ENCODE measurements at regions not wholly inside any gene's neighbourhood (a gene's known extent, or its start where the extent isn't known, plus 50 kb on each side); places are given as distances from the start of the nearest gene placed in this dataset.
"Not testable (repeated sequence)": the region's sequence is repeated elsewhere in the genome, so short reads cannot be mapped to it uniquely, and the experiment has no call there.

DNA sequence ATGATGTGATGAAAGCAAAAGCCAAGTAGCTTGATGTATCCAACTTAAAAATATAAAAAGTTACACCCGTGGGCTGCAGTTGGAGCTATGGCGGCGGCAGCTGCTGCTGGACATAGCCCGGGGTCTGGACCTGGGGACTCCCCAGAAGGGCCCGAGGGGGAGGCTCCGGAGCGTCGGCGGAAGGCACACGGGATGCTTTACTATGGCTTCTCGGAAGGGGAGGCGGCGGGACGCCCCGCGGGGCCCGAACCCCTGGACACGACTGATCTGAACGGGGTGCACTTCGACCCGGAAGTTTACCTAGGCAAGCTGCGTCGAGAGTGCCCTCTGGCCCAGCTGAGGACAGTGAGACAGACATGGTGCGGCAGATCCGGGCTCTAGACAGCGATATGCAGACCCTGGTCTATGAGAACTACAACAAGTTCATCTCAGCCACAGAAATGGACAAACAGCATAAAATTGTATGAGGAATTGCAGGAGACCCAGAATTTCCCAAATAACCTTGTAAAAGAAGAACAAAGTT, 109.5 kb upstream of the EEF2KMT start:
- no peak for DNase-seq (ENCODE audit: low read depth)

DNA sequence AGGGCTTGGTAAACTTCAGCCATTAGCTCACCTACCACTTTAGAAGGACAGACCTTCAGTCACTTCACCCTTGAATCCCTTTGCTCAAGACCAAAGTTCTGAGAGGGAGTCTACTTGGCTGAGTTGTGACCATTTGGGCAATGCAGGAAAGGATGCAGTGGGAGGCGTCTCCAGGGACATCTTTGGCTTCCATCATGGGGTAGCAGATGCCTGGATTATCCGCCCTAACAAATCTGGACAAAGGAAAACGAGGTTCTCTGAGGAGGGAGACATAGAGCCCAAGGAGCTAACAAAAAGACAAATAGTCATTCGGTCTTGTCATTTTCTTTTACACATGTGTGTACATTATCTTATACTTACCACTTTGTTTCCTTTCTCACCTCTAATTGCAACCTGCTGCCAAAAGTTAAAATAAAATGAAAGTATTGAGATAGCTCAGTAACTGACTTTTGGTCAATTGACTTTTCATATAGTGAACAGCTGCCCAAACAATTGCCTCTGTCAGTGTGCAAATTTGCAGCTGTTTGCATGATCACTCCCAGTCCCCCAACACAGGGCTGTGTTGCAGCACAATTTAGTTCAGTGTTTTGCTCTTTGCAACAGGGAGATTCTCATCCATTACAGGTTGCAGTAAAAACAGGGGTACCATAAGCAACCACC, 108.9 kb upstream of the EEF2KMT start:
- DNase-seq (ENCODE audit: low read depth): no peak

DNA sequence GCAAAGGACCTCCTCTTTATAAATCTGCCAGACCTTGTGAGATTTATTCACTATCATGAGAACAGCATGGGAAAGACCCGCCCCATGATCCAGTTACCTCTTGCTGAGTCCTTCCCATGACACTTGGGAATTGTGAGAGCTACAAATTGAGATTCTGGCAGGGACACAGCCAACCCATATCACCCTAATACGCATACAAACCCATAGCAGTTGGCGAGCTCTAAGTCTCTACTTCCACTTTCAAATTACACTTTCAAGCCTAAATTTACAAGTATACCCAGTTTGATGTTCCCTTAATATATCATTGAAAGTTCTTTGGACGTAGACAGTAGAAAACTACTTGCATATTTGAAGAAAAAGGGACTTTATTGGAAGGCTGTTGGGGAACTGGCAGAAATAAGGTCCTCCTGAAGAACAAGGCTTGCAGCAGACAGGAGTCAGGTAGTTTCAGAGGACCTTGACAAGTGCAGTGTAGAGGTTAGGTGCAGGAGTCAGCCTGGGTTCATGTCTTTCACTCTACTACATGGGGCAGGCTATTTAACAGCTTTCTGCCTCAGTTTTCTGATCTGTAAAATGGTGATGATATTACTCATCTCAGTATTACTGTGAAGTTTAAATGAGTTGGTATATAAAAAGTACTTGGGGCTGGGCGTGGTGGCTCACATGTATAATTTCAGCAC, 107.9 kb upstream of the EEF2KMT start:
- no peak for DNase-seq (ENCODE audit: low read depth)

DNA sequence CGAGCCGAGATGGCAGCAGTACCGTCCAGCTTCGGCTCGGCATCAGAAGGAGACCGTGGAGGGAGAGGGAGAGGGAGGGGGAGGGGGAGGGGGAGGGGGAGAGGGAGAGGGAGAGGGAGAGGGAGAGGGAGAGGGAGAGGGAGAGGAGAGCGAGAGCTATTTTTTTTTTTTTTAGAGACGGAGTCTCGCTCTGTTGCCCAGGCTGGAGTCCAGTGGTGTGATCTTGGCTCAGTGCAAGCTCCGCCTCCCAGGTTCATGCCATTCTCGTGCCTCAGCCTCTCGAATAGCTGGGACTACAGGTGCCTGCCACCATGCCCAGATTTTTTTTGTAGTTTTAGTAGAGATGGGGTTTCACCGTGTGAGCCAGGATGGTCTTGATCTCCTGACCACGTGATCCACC, 106.1 kb upstream of the EEF2KMT start:
- DNase-seq (ENCODE audit: low read depth): not testable (repeated sequence)

DNA sequence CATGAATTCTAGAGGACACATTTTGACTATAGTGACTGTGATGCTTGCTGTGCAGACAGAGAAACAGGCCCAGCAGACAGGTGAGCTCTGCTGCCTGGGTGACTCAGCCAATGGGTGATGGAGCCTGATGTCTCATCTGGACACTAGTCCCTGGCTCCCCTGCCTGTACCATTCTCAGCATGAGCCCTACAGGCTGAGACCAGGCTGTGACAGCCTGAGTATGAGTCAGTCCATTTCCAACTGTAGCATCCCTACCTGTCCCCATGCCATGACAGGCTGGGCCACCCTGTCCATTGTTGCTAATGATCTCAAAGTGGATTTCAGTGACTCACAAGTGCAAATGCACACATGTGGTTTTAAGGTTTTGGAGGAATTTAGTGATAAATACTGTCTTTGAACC, 102.5 kb upstream of the EEF2KMT start:
- DNase-seq (ENCODE audit: low read depth): no peak

DNA sequence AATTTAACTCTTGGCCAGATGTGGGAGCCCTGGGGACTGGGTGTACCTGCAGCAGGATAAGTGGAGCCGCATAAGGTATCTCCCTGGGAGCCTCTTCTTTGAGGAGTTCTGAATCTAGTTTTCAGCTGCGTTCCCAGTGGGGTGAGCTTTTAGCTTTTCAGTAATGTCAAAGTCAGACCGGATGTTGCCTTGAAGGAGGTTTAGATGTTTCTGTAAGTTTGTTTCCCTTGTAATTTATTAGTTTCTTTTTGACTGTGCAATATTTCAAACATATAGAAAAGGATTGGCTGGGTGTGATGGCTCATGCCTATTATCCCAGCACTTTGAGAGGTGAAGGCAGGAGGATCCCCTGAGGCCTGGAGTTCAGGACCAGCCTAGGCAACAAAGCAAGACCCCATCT, 98.6 kb upstream of the EEF2KMT start:
- no peak for DNase-seq (ENCODE audit: low read depth)

DNA sequence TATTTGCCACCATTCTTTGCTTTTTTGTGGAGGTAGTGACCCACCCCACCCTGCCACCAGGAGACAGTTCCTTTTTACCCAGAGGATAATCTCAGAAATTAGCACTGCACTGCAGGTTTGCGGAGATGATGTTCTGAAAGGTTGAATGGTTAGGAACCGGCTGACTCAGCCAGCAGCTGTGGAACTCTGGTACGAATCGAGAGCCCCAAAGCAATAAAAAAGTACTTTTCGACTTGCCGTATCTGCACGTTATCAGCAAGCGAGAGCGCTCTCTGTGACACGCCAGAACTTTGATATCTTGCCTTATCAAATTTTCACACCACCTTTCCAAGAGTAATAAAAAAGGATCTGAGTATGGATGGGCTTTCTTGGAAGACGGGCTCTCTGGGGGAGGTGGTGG, 96.3 kb upstream of the EEF2KMT start:
- DNase-seq (ENCODE audit: low read depth): no peak

DNA sequence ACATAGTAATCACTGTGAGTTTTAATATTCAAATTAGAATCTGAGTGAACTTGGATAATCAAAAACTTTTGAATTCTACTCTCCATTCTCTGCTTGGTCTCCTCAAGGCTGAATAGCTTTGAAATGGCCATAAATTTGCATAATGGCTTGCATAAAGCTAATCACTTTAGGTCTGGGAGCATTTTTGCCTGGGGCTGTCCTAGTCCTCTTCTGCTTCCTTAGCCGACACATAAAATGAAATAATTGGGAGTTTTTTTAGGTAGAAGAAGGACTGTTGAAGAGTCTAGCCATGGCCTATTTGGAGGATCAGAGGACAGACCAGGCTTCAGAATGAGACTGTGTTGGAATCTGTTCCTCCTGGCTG, 91.4 kb upstream of the EEF2KMT start:
- no peak for DNase-seq (ENCODE audit: low read depth)

DNA sequence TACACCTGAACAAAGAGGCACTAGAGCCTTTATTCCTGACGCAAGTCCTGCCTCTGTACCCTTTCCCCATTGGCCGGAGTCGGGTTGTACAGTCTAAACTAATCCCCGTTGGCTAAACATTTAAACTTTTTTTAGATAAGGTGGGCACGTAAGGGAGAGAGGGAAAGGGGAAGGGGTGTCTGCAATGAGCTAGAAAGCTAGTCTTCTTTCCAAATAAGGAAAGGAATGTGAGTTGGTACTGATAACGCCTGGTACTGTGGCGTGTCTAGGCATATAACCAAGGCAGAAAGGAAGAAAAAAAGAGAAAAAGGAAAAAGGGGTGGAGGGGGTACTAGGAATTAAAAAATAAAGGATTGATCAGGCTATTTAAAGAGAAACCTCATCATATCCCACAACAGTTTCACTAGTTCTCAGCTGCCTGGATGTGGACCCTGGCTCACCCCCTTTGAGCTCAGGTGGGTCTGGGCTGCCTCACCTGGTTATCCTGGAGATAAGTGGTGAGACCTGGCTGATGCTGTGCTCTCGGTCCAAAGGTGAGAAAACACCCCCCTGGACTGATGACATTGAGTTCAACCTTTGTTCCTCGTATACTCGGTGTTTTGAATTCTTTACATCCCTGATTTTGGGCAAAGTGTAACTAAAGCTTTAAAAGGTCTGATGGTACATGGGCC, 90.9 kb upstream of the EEF2KMT start:
- no peak for DNase-seq (ENCODE audit: low read depth)

DNA sequence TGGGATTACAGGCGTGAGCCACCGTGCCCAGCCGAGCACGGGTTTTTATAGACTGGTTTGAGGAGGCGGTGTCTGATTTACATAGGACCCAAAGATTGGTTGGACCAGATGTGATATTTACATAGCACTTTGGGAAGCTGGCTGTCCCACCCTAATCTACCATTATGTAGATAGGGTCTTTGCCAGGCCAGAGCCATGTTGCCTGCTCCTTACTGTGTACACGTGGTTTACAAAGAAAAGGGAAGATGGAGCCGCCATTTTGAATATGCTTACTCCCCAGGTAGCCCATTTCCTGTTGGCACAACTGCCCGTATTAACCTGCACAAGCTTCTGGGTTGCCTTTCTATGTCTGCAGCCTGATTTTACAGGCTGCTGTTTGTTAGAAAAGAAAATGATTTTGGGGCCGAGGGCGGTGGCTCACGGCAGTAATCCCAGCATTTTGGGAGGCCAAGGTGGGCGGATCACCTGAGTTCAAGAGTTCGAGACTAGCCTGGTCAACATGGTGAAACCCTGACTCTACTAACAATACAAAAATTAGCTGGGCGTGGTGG, 89.9 kb upstream of the EEF2KMT start:
- DNase-seq (ENCODE audit: low read depth): no peak

DNA sequence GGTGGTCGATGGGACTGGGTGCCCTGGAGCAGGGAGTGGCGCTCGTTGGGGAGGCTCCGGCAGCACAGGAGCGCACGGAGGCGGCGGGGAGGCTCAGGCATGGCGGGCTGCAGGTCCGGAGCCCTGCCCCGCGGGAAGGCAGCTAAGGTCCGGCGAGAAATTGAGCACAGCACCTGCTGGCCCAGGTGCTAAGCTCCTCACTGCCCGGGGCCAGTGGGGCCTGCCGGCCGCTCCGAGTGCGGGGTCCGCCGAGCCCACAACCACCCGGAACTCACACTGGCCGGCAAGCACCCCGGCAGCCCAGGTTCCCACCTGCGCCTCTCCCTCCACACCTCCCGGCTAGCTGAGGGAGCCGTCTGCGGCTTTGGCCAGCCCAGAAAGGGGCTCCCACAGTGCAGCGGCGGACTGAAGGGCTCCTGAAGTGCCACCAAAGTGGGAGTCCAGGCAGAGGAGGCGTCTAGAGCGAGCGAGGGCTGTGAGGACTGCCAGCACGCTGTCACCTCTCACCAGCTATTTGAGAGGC, 88.8 kb upstream of the EEF2KMT start:
- no peak for DNase-seq (ENCODE audit: low read depth)

DNA sequence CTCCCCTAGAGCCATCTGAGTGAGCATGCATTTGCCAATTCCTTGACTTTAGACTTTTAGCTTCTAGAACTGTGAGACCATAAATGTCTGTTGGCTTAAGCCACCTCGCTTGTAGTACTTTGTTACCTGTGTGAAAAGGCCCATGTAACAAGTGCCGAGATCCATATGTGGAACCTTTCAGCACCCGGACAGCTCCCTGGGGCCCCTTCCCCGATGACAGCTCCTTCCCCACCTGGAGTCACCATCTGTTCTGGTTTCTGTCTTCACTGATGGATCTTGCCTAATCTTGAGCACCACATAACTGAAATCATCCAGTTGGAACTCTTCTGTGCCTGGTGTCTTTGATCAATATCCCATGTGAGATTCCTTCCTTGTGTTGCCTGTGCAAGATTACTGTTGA, 78.9 kb upstream of the EEF2KMT start:
- no peak for DNase-seq (ENCODE audit: low read depth)

DNA sequence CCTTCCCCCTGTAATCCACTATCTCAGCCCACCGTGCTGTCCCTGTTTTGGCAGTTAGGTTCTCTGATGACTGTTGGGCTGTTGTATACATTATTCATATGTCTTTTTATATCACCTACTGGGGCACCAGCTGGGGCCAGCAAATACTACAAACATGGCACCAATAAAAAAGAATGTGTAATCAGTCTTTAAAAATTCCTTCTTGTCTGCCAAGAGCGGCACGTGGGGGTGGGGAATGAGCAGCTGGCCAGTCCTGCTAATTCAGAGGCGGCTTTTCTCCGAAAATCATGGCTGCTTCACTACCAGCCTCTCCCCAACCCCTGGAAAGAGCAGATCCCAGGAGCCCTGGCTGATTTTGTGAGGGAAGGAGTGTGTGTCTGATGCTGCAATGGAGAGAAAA, 77.7 kb upstream of the EEF2KMT start:
- DNase-seq (ENCODE audit: low read depth): no peak

DNA sequence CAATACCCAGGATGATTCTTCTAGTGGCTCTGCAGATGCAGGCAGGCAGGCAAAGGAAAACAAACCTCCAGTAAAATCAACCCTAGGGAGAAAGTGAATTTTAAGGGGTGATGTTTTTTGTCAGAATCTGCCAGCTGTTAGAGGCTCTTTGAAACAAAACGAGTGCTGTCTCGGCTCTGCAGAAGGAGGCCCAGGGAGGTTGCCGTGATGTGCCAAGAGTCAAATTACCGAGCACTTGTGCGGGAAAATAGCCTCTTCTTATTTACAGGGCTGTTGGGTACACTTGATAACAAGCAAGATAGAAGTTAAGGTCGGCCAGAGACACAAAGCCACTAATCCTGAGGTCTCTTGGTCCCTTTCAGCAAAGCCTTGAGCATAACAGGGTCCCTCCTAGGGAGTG, 68.9 kb upstream of the EEF2KMT start:
- no peak for DNase-seq (ENCODE audit: low read depth)

DNA sequence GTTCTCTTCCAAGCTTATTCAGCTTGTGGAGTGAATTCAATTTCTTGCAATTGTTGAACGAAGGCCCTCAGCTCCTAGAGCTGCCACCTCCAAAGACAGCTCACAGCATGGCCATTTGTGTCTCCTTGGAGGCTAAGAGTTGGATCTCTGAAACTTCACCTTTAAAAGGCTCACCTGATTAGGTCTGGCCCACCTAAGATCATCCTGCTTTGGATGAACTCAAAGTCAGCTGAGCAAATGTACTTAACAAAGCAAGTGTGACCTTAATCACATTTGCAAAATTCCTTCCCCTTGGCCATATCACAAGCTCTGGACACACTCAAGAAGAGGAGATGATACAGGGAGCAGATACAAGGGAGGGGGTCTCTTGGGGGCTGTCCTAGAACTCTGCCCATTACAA, 67.8 kb upstream of the EEF2KMT start:
- not testable (repeated sequence) for DNase-seq (ENCODE audit: low read depth)

DNA sequence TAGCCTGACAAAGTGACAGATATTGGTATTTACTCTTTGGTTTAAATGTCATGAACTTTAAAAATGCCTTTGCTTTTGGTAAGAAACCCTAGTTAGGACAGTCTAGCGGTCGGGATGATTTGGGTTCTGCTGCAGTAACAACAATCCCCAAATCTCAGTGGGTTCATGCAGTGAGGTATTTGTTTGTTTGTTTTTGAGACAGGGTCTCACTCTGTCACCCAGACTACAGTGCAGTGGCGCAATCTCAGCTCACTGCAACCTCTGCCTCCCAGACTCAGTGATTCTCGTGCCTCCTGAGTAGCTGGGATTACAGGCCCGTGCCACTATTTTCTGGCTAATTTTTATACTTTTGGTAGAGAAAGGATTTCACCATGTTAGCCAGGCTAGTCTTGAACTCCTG, 65.2 kb upstream of the EEF2KMT start:
- not testable (repeated sequence) for DNase-seq (ENCODE audit: low read depth)

DNA sequence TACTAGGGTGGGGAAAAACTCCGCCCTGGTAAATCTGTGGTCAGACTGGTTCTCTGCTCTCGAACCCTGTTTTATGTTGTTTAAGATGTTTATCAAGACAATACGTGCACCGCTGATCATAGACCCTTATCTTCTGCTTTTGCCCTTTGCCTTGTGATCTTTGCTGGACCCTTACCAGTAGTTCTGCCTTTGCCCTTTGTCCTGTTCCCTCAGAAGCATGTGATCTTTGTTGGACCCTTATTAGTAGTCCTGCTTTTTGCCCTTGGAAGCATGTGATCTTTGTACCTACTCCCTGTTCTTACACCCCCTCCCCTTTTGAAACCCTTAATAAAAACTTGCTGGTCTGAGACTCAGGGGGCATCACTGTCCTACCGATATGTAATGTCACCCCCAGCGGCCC, 64.3 kb upstream of the EEF2KMT start:
- not testable (repeated sequence) for DNase-seq (ENCODE audit: low read depth)

DNA sequence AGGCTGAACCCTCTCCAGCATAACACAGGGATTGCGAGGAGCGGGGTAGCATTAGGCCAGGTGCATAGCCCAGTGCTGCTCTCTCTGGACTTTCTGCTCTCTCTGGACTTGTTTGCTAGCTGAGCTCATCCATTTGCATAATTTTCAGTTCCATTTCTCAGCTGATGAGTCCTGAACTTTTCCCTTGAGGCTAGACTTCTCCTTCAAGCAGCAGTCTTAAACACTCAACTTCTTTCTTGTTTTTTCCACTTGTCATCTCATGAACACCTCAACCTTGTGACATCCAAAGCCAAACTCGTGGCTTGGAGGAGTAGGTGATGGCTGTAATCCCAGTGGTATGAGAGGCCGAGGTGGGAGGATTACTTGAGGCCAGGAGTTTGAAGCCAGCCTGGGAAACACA, 62.4 kb upstream of the EEF2KMT start:
- DNase-seq (ENCODE audit: low read depth): not testable (repeated sequence)

DNA sequence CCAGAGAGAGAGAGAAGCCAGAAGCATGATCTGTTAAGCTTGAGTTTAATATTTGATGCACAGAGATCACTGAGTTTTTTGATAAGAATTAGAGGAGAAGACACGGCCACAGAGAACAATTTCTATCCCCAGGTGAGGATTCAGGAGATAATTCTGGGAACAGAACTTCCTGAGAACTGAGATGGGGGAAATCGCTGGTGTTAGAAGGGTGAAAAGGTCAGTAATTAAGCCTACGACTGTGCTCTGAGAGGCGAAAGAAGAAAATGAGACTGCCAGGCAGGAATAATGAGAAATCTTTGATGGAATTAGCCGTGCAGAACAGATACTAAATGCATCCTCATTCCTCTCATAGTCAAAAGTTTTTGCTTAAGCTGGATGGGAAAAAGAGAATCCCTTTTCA, 61.9 kb upstream of the EEF2KMT start:
- not testable (repeated sequence) for DNase-seq (ENCODE audit: low read depth)

DNA sequence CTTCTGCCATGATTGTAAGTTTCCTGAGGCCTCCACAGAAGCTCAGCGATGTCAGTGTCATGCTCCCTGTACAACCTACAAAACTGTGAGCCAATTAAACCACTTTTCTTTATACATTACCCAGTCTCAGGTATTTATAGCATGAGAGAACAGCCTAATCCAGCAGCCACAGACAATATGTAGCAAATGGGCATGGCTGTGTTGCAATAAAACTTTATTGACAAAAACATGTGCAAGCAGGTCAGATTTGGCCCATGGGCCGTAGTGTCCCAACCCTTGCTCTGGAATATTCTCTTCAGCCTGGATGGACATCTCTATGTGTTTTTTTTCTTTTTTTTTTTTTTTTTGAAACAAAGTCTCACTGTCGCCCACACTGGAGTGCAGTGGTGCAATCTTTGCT, 60.9 kb upstream of the EEF2KMT start:
- DNase-seq (ENCODE audit: low read depth): no peak

DNA sequence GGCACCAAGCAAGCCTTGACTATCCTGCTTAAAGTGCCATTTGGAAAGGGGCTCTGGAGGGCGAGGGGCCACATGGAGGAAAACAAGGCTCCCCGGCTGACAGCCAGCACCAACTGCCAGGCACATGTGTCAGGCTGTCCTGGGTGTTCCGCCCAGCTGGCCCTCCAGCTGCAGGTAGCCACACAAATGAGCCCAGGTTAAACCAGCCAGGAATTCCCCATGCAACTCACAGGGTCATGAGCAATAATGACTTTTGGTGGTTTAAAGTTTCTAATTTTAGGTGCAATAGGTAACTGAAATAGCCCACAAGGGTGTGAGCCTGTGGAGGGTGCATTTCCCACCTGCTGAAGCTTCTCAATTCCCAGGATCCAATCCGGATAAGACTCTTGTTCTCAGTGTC, 58.9 kb upstream of the EEF2KMT start:
- DNase-seq (ENCODE audit: low read depth): not testable (repeated sequence)

DNA sequence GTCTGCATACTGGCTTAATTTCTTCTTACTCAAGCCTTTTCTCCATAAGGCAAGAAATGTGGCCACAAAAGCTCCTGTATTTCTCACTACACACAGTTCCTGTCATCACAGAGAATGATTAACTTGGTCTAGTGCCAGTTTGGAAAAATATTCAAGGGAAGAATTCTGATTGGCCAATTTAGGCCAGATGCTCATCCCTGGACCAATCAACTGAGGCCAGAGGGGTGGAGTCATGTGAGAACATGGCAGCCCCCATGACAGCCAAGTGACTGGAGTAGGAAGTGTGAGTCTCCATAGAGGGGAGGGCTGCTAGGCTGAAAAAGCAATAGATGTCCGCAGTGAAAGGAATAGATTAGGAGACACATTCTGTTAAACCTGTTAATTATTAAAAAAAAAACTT, 56.4 kb upstream of the EEF2KMT start:
- DNase-seq (ENCODE audit: low read depth): not testable (repeated sequence)

DNA sequence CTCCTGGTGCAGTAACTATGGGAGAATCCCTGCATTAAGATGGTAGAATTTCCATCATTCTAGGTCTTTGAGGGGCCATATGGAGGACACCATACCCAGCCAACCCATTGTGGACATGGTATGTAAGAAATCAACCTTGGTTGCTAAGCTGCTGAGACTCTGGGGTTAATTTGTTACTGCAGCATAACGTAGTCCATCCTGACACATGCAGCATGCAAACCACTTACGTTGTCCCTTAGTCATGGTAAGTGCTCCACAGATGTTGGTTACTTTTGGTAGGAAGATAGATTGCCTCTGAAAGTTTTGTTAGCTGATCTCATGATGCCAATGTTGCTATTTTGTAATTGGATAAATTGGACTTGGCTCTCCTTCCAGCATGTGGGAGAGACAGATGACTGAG, 53.8 kb upstream of the EEF2KMT start:
- not testable (repeated sequence) for DNase-seq (ENCODE audit: low read depth)

Measured in fibroblast of gingiva (primary cell).